CD4-positive, alpha-beta memory T cell (primary cell): ENCODE measurements at regions not wholly inside any gene's neighbourhood (a gene's known extent, or its start where the extent isn't known, plus 50 kb on each side); places are given as distances from the start of the nearest gene placed in this dataset.

Experiments
- CTCF ChIA-PET: fragments of 350-600 bp; sonication (Branson Sonifier 250); formaldehyde crosslinking; loops from one replicate; lab custom pipeline; 2021; ENCODE audit warnings: inconsistent platforms; ENCODE audit not compliant: partially characterized antibody; lab: Charles Lee
- POLR2A ChIA-PET: fragments of 350-600 bp; sonication (Branson Sonifier 250); formaldehyde crosslinking; loops from one replicate; lab custom pipeline; 2021; ENCODE audit not compliant: partially characterized antibody; lab: Charles Lee
- DNase-seq, 5 donors: peaks; one replicate each; pipeline versions ENCODE4 v3.0.0 to v3.0.0-alpha.2; 2020 to 2022; ENCODE audit warnings: mixed read lengths in 1 of 5
- H3K27ac ChIP-seq: one replicate; pipeline ENCODE4 v1.7.0; 2013; ENCODE audit warnings: low read depth, low read length
- H3K27me3 ChIP-seq: 2 replicates; pipeline ENCODE4 v1.7.0; 2013; ENCODE audit warnings: mild to moderate bottlenecking, low read length, moderate library complexity; ENCODE audit not compliant: insufficient read depth
- H3K36me3 ChIP-seq: 2 replicates; pipeline ENCODE4 v1.7.0; 2013; ENCODE audit warnings: mild to moderate bottlenecking, low read length, moderate library complexity; ENCODE audit not compliant: insufficient read depth
- H3K4me1 ChIP-seq: 2 replicates; pipeline ENCODE4 v1.7.0; 2013; ENCODE audit warnings: mild to moderate bottlenecking, low read length, moderate library complexity; ENCODE audit not compliant: insufficient read depth
- H3K4me3 ChIP-seq, 2 donors: one replicate each; pipeline ENCODE4 v1.7.0; 2013; ENCODE audit warnings: low read length in 2 of 2, mild to moderate bottlenecking in 1 of 2
- H3K9me3 ChIP-seq, 2 donors: one replicate each; pipeline ENCODE4 v1.7.0; 2013; ENCODE audit warnings: low read length in 2 of 2, control low read depth in 1 of 2; ENCODE audit not compliant: control insufficient read depth in 1 of 2
- H3K27ac Mint-ChIP-seq, 7 donors: one replicate each; pipeline ENCODE4 v1.8.0; 2020 to 2021; ENCODE audit warnings: mixed read lengths in 7 of 7, mild to moderate bottlenecking in 6 of 7, inconsistent platforms in 3 of 7, moderate library complexity in 3 of 7
- H3K27me3 Mint-ChIP-seq, 2 donors: one replicate each; pipeline ENCODE4 v1.8.0; 2020 to 2021; ENCODE audit warnings: mixed read lengths in 2 of 2
- H3K36me3 Mint-ChIP-seq, 2 donors: one replicate each; pipeline ENCODE4 v1.8.0; 2020 to 2021; ENCODE audit warnings: mixed read lengths in 2 of 2, inconsistent platforms in 1 of 2, mild to moderate bottlenecking in 1 of 2
- H3K4me1 Mint-ChIP-seq, 4 donors: one replicate each; pipeline ENCODE4 v1.8.0; 2020 to 2021; ENCODE audit warnings: mixed read lengths in 4 of 4, mild to moderate bottlenecking in 1 of 4
- H3K4me3 Mint-ChIP-seq, 8 donors: one replicate each; pipeline ENCODE4 v1.8.0; 2020 to 2021; ENCODE audit warnings: mixed read lengths in 8 of 8, mild to moderate bottlenecking in 7 of 8, moderate library complexity in 6 of 8, inconsistent platforms in 3 of 8
- H3K9me3 Mint-ChIP-seq, 8 donors: one replicate each; pipeline ENCODE4 v1.8.0; 2020 to 2021; ENCODE audit warnings: mixed read lengths in 8 of 8, mild to moderate bottlenecking in 5 of 8, inconsistent platforms in 3 of 8, moderate library complexity in 1 of 8
- intact Hi-C: fragments of 100-400 bp; cut with micrococcal nuclease; formaldehyde crosslinking; loops from one replicate; pipeline ENCODE4 v1.15.1; 2023

DNA sequence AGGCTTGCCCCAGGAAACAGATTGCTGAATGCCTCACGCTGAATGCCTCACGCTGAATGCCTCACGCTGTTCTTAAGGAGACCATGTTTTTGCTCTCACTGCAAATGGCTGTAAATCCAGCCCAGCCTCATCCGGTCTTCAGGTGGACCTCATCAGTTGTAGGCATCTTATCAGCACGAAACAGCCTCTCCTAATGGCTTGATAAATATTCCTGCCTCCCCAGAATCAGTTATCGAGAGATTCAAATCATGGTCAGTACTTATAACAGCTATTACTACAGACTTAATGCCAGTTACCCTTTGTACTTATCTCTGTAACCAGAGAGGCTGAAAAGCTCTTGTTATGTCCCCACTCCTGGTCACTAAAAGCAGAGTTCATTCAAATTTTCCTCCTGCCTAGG lies 290.6 kb downstream of the FZD1 start:
- intact Hi-C loops, result no loop called here
- no peaks in the 10 kb centered on the region for H3K9me3 ChIP-seq
- no peaks in the 10 kb centered on the region for H3K27me3 ChIP-seq
- H3K36me3 ChIP-seq, result no peaks in the 10 kb centered on the region
- H3K9me3 Mint-ChIP-seq, result peaks cover 0 to 15% (median 9%) of the 10 kb centered on the region in 8 donors
- H3K4me3 Mint-ChIP-seq, result no peak overlapping the region
- ChIA-PET POLR2A (no interaction called here), CTCF (no interaction called here)
- no peak overlapping the region for H3K27ac Mint-ChIP-seq
- no peaks in the 10 kb centered on the region for H3K36me3 Mint-ChIP-seq
- no peak for DNase-seq
- no peak overlapping the region for H3K27ac ChIP-seq
- H3K4me1 Mint-ChIP-seq, result no peaks in the 10 kb centered on the region
- H3K4me3 ChIP-seq, result no peak overlapping the region
- H3K4me1 ChIP-seq, result no peaks in the 10 kb centered on the region
- H3K27me3 Mint-ChIP-seq, result no peaks in the 10 kb centered on the region

DNA sequence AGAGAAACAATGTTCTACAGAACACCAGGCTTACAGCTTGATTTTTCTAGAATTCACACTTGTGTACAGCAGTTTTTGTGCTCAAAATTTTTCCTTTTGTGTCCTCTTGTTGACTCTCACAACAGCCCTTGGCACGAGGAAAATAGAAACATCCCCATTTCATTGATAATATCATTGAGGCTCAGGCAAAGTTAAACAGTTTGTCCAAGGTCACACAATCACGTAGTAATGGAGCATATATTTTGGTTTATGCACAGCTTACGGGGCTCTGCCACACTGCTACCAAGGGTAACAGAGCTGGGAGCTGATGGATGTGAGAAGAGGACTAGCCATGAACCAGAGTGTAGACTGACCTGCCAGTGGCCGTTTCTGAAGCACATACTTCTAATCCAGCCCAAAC lies 292.0 kb downstream of the FZD1 start:
- Histone ChIP-seq H3K4me1 (no peaks in the 10 kb centered on the region), H3K9me3 (no peaks in the 10 kb centered on the region), H3K27me3 (no peaks in the 10 kb centered on the region), H3K36me3 (no peaks in the 10 kb centered on the region), H3K27ac (no peak overlapping the region), H3K4me3 (no peak overlapping the region)
- Mint-ChIP-seq H3K27me3 (no peaks in the 10 kb centered on the region), H3K9me3 (peaks cover 0 to 18% (median 11%) of the 10 kb centered on the region in 8 donors), H3K4me3 (no peak overlapping the region), H3K4me1 (no peaks in the 10 kb centered on the region), H3K36me3 (no peaks in the 10 kb centered on the region), H3K27ac (no peak overlapping the region)
- DNase-seq, result no peak
- intact Hi-C loops, result no loop called here
- POLR2A ChIA-PET, result no interaction called here
- CTCF ChIA-PET, result no interaction called here

DNA sequence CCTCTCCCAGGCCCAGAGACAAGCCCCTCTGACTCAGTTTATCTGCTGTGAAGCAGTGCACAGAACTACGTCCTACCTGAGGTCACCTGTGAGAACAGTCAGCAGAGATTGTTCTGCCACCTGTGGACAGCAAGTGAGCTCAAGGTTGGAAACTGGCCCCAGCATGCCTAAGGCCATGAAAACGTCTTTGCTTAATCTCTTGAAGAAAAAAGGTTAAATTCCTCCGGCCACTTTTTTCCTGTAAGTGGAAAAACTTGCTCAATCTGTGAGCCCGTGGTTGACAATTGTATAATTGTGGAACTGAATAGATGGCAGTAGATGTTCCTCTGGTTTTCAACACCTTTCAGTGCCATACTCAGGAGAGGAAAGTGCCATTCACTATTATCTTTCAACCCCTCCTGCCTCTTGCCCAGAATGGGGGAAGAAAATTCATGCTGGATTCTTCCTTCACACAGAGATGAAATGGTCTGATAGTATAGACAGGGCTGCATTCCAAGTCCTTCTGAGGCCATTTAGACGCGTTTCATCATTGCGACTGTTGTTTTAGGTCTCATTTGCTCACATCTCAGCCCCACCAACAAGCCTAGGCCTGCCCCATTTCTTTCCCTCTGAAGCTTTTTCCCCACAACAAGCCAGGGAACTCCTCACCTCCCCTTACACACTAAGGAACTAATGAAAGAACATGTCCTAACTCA lies 292.9 kb downstream of the FZD1 start:
- no peaks in the 10 kb centered on the region for H3K36me3 ChIP-seq
- H3K4me1 Mint-ChIP-seq, result no peaks in the 10 kb centered on the region
- H3K27ac ChIP-seq, result no peak overlapping the region
- DNase-seq, result no peak
- H3K9me3 Mint-ChIP-seq, result peaks cover 0 to 21% (median 11%) of the 10 kb centered on the region in 8 donors
- no peak overlapping the region for H3K27ac Mint-ChIP-seq
- H3K9me3 ChIP-seq, result no peaks in the 10 kb centered on the region
- POLR2A ChIA-PET, result no interaction called here
- intact Hi-C loops, result no loop called here
- no peaks in the 10 kb centered on the region for H3K27me3 Mint-ChIP-seq
- no peaks in the 10 kb centered on the region for H3K36me3 Mint-ChIP-seq
- no peak overlapping the region for H3K4me3 ChIP-seq
- H3K4me3 Mint-ChIP-seq, result no peak overlapping the region
- no peaks in the 10 kb centered on the region for H3K27me3 ChIP-seq
- H3K4me1 ChIP-seq, result no peaks in the 10 kb centered on the region
- CTCF ChIA-PET, result no interaction called here

DNA sequence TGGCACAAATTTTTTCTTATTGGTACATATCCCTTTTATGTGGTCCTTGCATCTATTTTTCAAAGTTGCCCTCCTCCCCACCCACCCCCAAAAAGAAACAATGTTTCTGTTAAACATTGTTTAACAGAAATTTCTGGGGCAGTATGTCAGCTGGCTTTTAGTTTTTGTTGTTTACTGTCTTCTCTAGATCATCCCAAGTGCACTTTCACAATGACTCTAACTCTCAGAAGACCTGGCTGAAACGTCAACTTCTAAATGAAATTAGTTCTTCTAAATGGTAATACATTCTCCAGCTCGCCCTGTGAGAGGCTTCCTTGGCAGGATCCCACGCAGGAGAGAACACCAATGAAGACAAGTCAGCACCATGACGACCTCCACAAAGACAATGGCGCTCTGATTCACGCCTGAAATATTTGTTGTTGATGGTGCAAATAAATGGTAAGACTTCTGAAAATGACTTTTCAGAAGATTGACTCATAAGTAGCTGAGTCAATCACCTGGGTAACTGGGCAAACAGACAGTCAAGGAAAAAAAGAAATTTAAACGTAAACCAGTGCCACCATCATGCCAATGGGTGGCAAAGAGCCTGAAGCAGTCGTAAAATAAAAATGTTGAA lies 293.7 kb downstream of the FZD1 start:
- Histone ChIP-seq H3K36me3 (no peaks in the 10 kb centered on the region), H3K27ac (no peak overlapping the region), H3K9me3 (no peaks in the 10 kb centered on the region), H3K4me1 (no peaks in the 10 kb centered on the region), H3K27me3 (no peaks in the 10 kb centered on the region), H3K4me3 (no peak overlapping the region)
- Mint-ChIP-seq H3K27me3 (no peaks in the 10 kb centered on the region), H3K9me3 (peaks cover 0 to 25% (median 11%) of the 10 kb centered on the region in 8 donors), H3K4me1 (no peaks in the 10 kb centered on the region), H3K4me3 (no peak overlapping the region), H3K36me3 (no peaks in the 10 kb centered on the region), H3K27ac (no peak overlapping the region)
- no peak for DNase-seq
- intact Hi-C loops, result no loop called here
- ChIA-PET POLR2A (no interaction called here), CTCF (no interaction called here)

DNA sequence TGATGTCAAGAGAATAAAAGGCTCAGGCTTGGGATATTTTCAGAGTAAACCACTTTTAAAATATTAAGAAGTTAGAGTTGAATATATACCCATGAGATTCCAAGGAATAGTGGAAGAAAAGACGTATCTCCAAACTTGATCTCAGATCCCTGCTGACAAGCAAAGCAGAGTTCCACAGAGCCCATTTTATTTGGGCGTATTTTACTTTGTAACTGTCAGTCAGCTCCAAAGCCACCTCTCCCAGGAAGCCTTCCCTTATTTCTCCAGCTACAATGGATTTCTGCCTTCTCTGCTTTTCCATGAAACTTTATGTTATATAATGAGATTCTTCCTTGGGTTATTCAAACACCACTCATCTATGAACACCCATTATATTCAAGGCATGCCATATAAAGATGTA lies 295.7 kb downstream of the FZD1 start:
- H3K27me3 ChIP-seq, result no peaks in the 10 kb centered on the region
- H3K4me1 Mint-ChIP-seq, result no peaks in the 10 kb centered on the region
- no peak for DNase-seq
- H3K36me3 Mint-ChIP-seq, result no peaks in the 10 kb centered on the region
- H3K9me3 Mint-ChIP-seq, result peaks cover 0 to 25% (median 10%) of the 10 kb centered on the region in 8 donors
- no peaks in the 10 kb centered on the region for H3K9me3 ChIP-seq
- ChIA-PET CTCF (no interaction called here), POLR2A (no interaction called here)
- no peak overlapping the region for H3K27ac Mint-ChIP-seq
- no peaks in the 10 kb centered on the region for H3K27me3 Mint-ChIP-seq
- H3K36me3 ChIP-seq, result no peaks in the 10 kb centered on the region
- H3K4me3 Mint-ChIP-seq, result no peak overlapping the region
- intact Hi-C loops, result no loop called here
- no peak overlapping the region for H3K27ac ChIP-seq
- H3K4me1 ChIP-seq, result no peaks in the 10 kb centered on the region
- no peak overlapping the region for H3K4me3 ChIP-seq

DNA sequence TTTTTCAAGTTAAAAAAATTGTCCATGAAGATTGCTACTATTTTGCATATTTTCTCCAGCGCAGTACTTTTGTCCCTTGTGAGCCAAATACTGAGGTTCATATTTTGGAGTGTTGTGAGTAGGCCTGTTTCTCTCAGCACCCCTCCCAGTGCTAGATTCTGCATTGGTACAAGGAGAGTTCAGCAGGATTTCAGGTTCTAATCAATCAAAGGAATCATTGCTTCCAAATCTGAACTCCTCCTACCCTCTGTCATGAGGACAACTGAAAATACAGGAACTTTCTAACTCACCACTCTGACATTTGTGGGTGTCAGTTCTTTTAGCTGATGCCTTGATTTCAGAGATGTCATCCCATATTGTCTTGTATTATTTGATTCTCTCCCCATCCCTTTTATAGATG lies 299.9 kb downstream of the FZD1 start:
- ChIA-PET POLR2A (no interaction called here), CTCF (no interaction called here)
- no peak for DNase-seq
- Histone ChIP-seq H3K9me3 (no peaks in the 10 kb centered on the region), H3K4me3 (no peak overlapping the region), H3K27me3 (no peaks in the 10 kb centered on the region), H3K4me1 (no peaks in the 10 kb centered on the region), H3K27ac (no peak overlapping the region), H3K36me3 (no peaks in the 10 kb centered on the region)
- no peaks in the 10 kb centered on the region for H3K36me3 Mint-ChIP-seq
- peaks cover 0 to 44% (median 16%) of the 10 kb centered on the region in 8 donors for H3K9me3 Mint-ChIP-seq
- no peak overlapping the region for H3K27ac Mint-ChIP-seq
- intact Hi-C loops, result no loop called here
- no peaks in the 10 kb centered on the region for H3K4me1 Mint-ChIP-seq
- H3K4me3 Mint-ChIP-seq, result no peak overlapping the region
- no peaks in the 10 kb centered on the region for H3K27me3 Mint-ChIP-seq

DNA sequence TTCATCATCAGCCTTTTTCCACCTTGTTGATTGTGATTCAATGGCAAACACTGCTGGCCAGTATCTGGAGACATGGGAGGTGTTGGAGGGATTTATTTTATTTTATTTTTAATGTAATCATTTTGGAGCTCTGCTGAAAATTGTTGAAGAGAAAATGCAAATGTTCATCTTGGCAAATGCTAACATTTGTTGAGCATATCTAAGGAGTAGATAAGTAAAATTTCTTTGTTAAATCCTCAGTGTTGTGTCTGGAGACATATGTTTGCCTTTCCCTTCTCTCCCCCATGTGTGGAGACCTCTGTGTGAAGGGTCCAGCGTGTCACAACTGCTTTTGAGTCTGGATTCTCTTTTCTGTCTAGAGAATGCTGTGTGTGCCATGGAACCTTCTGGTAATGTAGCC lies 300.3 kb downstream of the FZD1 start:
- CTCF ChIA-PET, result no interaction called here
- no peaks in the 10 kb centered on the region for H3K27me3 ChIP-seq
- peaks cover 0 to 49% (median 18%) of the 10 kb centered on the region in 8 donors for H3K9me3 Mint-ChIP-seq
- POLR2A ChIA-PET, result no interaction called here
- no peak overlapping the region for H3K4me3 Mint-ChIP-seq
- no peak for DNase-seq
- H3K27me3 Mint-ChIP-seq, result no peaks in the 10 kb centered on the region
- H3K36me3 ChIP-seq, result no peaks in the 10 kb centered on the region
- H3K4me3 ChIP-seq, result no peak overlapping the region
- no peak overlapping the region for H3K27ac ChIP-seq
- intact Hi-C loops, result no loop called here
- no peaks in the 10 kb centered on the region for H3K4me1 ChIP-seq
- no peaks in the 10 kb centered on the region for H3K9me3 ChIP-seq
- no peaks in the 10 kb centered on the region for H3K4me1 Mint-ChIP-seq
- no peaks in the 10 kb centered on the region for H3K36me3 Mint-ChIP-seq
- H3K27ac Mint-ChIP-seq, result no peak overlapping the region
